BJ (cell line): ENCODE measurements at regions not wholly inside any gene's neighbourhood (a gene's known extent, or its start where the extent isn't known, plus 50 kb on each side); places are given as distances from the start of the nearest gene placed in this dataset.

Experiments used
- CTCF ChIA-PET: fragments of 350-600 bp; formaldehyde crosslinking; extraction: SDS; loops from one replicate; lab custom pipeline; 2021; ENCODE audit warnings: antibody characterized with exemption, inconsistent platforms; lab: Yijun Ruan, JAX
- POLR2A ChIA-PET: fragments of 300-600 bp; sonication (Branson Sonifier 250); formaldehyde crosslinking; extraction: SDS; loops from one replicate; lab custom pipeline; 2021; ENCODE audit warnings: antibody characterized with exemption; lab: Charles Lee
- DNase-seq: peaks from one replicate; pipeline ENCODE4 v3.0.0-alpha.2; 2011; ENCODE audit warnings: low read depth
- H3K27me3 ChIP-seq: 2 replicates; pipeline ENCODE4 v1.6.0; 2011; ENCODE audit warnings: low read length; ENCODE audit not compliant: control insufficient read depth, insufficient read depth
- H3K36me3 ChIP-seq: 2 replicates; pipeline ENCODE4 v1.5.1; 2011; ENCODE audit warnings: low read length; ENCODE audit not compliant: control insufficient read depth, insufficient read depth
- H3K4me3 ChIP-seq: 2 replicates; pipeline ENCODE4 v1.5.1; 2011; ENCODE audit warnings: low read depth, mild to moderate bottlenecking, control low read depth, low read length
- TF ChIP-seq, protein P1 (sequence below): IDR thresholded peaks from 2 replicates; pipeline ENCODE4 v1.5.1; 2011; ENCODE audit warnings: low read depth, mild to moderate bottlenecking, control low read depth, inconsistent platforms, low read length, moderate library complexity; ENCODE audit not compliant: insufficient read depth

DNA sequence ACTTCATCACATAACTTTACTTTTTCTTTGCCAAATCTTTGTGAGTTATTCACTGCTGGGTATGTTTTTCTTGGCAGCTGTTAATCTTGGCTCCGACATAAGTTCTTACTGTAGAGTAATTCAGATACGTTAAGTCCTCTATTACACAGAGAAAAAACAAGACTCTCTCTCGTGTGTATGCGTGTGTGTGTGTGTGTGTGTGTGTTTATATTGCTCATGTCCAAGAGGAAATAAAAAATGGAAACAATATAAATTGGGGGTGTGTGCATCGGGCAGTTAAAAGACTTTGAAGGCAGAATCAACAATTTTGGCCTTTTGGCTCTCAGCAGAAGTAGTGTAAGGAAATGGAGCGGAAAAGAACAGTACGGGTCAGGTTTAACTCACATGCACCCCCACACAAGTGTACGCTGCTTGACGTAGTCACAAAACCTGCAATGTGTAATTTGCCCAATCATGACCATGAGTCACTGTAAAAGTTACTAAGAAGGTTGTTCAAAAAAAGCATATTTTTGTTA is 67.2 kb upstream of the IFNE start:
- TF ChIP-seq, protein P1, sequence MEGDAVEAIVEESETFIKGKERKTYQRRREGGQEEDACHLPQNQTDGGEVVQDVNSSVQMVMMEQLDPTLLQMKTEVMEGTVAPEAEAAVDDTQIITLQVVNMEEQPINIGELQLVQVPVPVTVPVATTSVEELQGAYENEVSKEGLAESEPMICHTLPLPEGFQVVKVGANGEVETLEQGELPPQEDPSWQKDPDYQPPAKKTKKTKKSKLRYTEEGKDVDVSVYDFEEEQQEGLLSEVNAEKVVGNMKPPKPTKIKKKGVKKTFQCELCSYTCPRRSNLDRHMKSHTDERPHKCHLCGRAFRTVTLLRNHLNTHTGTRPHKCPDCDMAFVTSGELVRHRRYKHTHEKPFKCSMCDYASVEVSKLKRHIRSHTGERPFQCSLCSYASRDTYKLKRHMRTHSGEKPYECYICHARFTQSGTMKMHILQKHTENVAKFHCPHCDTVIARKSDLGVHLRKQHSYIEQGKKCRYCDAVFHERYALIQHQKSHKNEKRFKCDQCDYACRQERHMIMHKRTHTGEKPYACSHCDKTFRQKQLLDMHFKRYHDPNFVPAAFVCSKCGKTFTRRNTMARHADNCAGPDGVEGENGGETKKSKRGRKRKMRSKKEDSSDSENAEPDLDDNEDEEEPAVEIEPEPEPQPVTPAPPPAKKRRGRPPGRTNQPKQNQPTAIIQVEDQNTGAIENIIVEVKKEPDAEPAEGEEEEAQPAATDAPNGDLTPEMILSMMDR = no peak
- ChIA-PET POLR2A (no interaction called here), CTCF (interaction anchor here (0.6 kb wide), 1 partner anchor 15 kb away, joined by 3 read pairs; no protein-coding TSS in a partner anchor)

DNA sequence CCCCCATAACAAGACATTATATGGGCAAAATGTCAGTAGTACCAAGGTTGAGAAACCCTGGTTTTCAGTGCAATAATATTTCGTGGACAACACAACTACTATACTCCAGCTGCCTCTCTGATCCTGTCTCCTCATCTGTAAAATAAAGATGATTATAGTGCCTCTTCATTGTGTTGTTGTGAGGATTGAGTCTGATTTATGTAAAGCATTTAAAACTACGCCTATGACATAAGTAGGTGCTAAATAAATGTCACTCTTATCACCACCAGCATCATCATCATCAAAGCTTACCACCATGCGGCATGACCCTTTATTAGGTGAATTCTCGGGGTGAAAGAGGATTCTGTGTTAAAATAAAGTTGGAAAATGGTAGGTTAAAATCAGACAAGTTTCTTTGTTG is 67.8 kb upstream of the IFNE start:
- H3K4me3 ChIP-seq = no peak overlapping the region
- no peak for DNase-seq
- no peaks in the 10 kb centered on the region for H3K27me3 ChIP-seq
- POLR2A ChIA-PET = no interaction called here
- CTCF ChIA-PET = interaction anchor here (1.0 kb wide), 1 partner anchor 75 kb away, joined by 4 read pairs; no protein-coding TSS in a partner anchor
- no peaks in the 10 kb centered on the region for H3K36me3 ChIP-seq
- TF ChIP-seq, protein P1 = no peak

More for the DNA sequence above, 67.2 kb upstream of the IFNE start:
- peak; percentile 60 for DNase-seq
- Histone ChIP-seq H3K4me3 (no peak overlapping the region), H3K27me3 (no peaks in the 10 kb centered on the region), H3K36me3 (no peaks in the 10 kb centered on the region)

DNA sequence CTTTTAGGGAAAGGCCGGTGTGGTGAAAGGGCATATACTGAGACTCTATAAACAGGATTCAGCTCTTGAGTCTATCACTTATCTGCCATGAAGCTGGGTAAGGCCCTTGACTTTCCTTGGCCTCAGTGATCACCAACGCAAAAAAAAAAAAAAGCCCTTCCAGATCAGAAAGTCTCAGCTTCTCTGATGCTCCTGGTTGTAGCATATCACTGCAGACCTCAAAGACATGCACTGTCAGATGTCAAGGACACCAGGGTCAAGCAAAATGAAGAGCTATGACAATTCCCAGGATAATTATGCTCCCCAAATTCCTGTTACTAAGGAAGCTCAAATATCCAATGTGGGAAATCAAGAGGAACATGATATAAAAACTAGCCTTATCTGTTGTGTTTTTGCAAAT is 68.3 kb upstream of the IFNE start:
- no peak for DNase-seq
- TF ChIP-seq, protein P1 = no peak
- Histone ChIP-seq H3K4me3 (no peak overlapping the region), H3K27me3 (no peaks in the 10 kb centered on the region), H3K36me3 (no peaks in the 10 kb centered on the region)
- CTCF ChIA-PET = interaction anchor here (1.0 kb wide), 1 partner anchor 75 kb away, joined by 4 read pairs; no protein-coding TSS in a partner anchor
- POLR2A ChIA-PET = interaction anchor here (0.6 kb wide), 1 partner anchor 80 kb away, joined by 4 read pairs; no protein-coding TSS in a partner anchor

DNA sequence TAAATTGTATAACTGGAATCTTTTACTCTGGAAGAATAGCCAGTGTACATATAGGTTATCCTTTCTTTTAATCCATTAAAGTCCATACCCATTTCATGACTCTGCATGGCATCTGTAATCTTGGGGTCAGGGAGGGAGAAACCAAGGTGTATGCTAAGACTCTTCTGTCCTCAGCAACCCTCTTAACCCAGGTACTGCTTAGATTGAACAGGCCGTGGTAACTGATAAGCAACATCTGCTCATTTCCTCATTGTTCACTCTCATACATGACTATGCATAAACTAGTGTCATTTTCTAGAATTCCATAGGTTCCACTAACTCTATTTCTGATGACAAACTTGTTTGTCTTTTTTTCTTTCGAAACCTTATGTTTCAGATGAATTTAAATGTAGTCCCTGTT is 69.3 kb upstream of the IFNE start:
- Histone ChIP-seq H3K36me3 (no peaks in the 10 kb centered on the region), H3K4me3 (no peak overlapping the region), H3K27me3 (no peaks in the 10 kb centered on the region)
- no peak for DNase-seq
- ChIA-PET CTCF (no interaction called here), POLR2A (interaction anchor here (0.6 kb wide), 1 partner anchor 49 kb away, joined by 3 read pairs; no protein-coding TSS in a partner anchor)
- TF ChIP-seq, protein P1 = no peak

DNA sequence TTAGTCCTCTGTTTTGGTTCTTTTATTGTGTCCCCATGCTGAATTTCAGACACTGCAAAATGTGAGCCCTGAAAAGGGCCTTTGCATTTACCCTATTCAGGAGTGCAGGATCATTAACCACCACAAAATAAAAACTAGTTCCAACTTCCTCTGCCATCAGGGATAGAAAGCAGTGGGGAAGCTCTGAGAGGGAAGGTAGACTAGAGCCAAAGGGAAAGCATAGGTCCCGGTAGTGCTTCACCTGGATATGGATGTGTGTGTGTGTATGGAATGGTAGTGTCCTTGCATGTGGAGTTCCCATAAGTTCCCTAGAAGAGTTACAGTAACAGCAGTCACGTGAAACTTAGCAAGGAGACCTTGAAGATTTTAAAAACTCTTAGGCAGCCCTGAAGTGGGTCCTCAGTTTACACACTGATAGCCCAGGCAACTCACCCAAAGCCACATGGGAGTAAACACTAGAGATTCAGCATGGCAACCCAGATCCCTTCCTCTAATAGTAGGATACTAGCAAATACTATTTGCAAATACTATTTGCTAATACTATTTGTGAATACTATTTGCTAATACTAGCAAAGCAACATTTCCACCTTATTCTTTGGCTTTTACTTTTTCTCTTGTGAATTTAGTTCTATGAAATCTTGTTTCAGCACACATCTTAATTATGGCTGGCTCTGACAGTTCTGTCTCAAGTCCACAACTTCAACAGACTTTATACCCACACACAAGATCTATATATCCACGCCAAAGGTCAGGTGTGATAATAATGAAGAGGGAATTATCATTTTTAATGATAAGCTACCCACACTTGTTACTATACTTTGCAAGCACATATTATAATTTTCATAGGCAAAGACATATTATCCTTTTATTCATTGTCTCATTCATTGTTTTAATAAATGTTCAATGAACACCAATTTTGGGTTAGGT is 70.4 kb upstream of the IFNE start:
- no peaks in the 10 kb centered on the region for H3K36me3 ChIP-seq
- CTCF ChIA-PET = interaction anchor here (1.2 kb wide), 1 partner anchor 87 kb away, joined by 3 read pairs; no protein-coding TSS in a partner anchor
- H3K27me3 ChIP-seq = no peaks in the 10 kb centered on the region
- TF ChIP-seq, protein P1 = no peak
- no peak overlapping the region for H3K4me3 ChIP-seq
- no peak for DNase-seq
- POLR2A ChIA-PET = interaction anchor here (0.5 to 0.6 kb wide), 3 partner anchors 32 to 948 kb away, joined by 3 to 4 read pairs (median 3); no protein-coding TSS in a partner anchor
